NT2/D1 (cell line): ENCODE measurements at regions not wholly inside any gene's neighbourhood (a gene's known extent, or its start where the extent isn't known, plus 50 kb on each side); places are given as distances from the start of the nearest gene placed in this dataset.

Experiments used
- SUZ12 ChIP-seq: IDR thresholded peaks from 2 replicates; pipeline ENCODE4 v1.6.1; 2011; ENCODE audit not compliant: insufficient read length, insufficient read depth; ENCODE audit errors: extremely low read depth
- ZNF274 ChIP-seq: IDR thresholded peaks from 2 replicates; pipeline ENCODE4 v1.6.1; 2011; ENCODE audit warnings: mild to moderate bottlenecking, low read depth, low read length

GRCh38 chr12:22126758-22127157 lies 80.7 kb downstream of the CMAS start:
- TF ChIP-seq ZNF274 (no peak), SUZ12 (no peak)
